SK-N-SH (cell line): ENCODE measurements at regions not wholly inside any gene's neighbourhood (a gene's known extent, or its start where the extent isn't known, plus 50 kb on each side); places are given as distances from the start of the nearest gene placed in this dataset.

ENCODE experiments used
- CTCF ChIA-PET: fragments of 300-600, 350-600 bp; formaldehyde crosslinking; extraction: SDS; loops from one replicate; lab custom pipeline; 2021; lab: Yijun Ruan, JAX
- POLR2A ChIA-PET: fragments of 350-600 bp; sonication (Branson Sonifier 250); formaldehyde crosslinking; extraction: SDS; loops from one replicate; lab custom pipeline; 2020; ENCODE audit warnings: antibody characterized with exemption, inconsistent platforms; lab: Yijun Ruan, JAX
- DNase-seq: peaks from one replicate; pipeline ENCODE4 v3.0.0; 2012
- H2AFZ ChIP-seq: fragments of 200-600 bp; sonication (generic); 2 replicates; pipeline ENCODE4 v1.8.1; 2016; ENCODE audit warnings: antibody characterized with exemption, mild to moderate bottlenecking, low read depth
- H3F3A ChIP-seq: fragments of 200-600 bp; sonication (generic); replicated peaks from 2 replicates; pipeline ENCODE3; 2016; ENCODE audit warnings: antibody characterized with exemption, mild to moderate bottlenecking; ENCODE audit not compliant: insufficient read depth
- H3K27ac ChIP-seq, 2 experiments: fragments of 200-500 bp in 1 of 2; fragments of 200-600 bp in 1 of 2; sonication (Bioruptor generic) in 1 of 2; sonication (generic), shearing (Covaris generic) in 1 of 2; 2 replicates each; pipeline versions ENCODE4 v1.5.1 to v1.6.1; 2014 to 2016; ENCODE audit warnings: low read depth in 2 of 2, inconsistent platforms in 1 of 2, low read length in 1 of 2, mild to moderate bottlenecking in 1 of 2, mixed read lengths in 1 of 2
- H3K27me3 ChIP-seq: fragments of 200-600 bp; sonication (generic), shearing (Covaris generic); 2 replicates; pipeline ENCODE4 v1.6.1; 2016; ENCODE audit warnings: mixed run types; ENCODE audit not compliant: insufficient read depth
- H3K36me3 ChIP-seq, 2 experiments: fragments of 200-500 bp in 1 of 2; fragments of 200-600 bp in 1 of 2; sonication (Bioruptor generic) in 1 of 2; sonication (generic) in 1 of 2; replicated peaks in 1 of 2; 2 replicates each; pipeline versions ENCODE3 to v1.5.1; 2014 to 2016; ENCODE audit warnings: low read length in 1 of 2, mild to moderate bottlenecking in 1 of 2; ENCODE audit not compliant: insufficient read depth in 2 of 2, control insufficient read depth in 1 of 2
- H3K4me1 ChIP-seq, 2 experiments: fragments of 200-500 bp in 1 of 2; fragments of 200-600 bp in 1 of 2; sonication (Bioruptor generic) in 1 of 2; sonication (generic), shearing (Covaris generic) in 1 of 2; 2 replicates each; pipeline versions ENCODE4 v1.5.1 to v1.6.1; 2014 to 2016; ENCODE audit warnings: low read depth in 1 of 2, low read length in 1 of 2, mixed run types in 1 of 2; ENCODE audit not compliant: insufficient read depth in 2 of 2, control insufficient read depth in 1 of 2
- H3K4me2 ChIP-seq: fragments of 200-600 bp; sonication (generic), shearing (Covaris generic); 2 replicates; pipeline ENCODE4 v1.6.1; 2017; ENCODE audit warnings: mixed run types
- H3K4me3 ChIP-seq, 2 experiments: fragments of 200-500 bp in 1 of 2; fragments of 200-600 bp in 1 of 2; sonication (Bioruptor generic) in 1 of 2; sonication (generic), shearing (Covaris generic) in 1 of 2; 2 replicates each; pipeline versions ENCODE4 v1.5.1 to v1.8.1; 2014 to 2016; ENCODE audit warnings: low read depth in 2 of 2, inconsistent platforms in 1 of 2, low read length in 1 of 2, mild to moderate bottlenecking in 1 of 2, mixed read lengths in 1 of 2, moderate library complexity in 1 of 2
- H3K79me2 ChIP-seq: fragments of 200-600 bp; sonication (generic); 2 replicates; pipeline ENCODE4 v1.8.1; 2017; ENCODE audit warnings: mild to moderate bottlenecking; ENCODE audit not compliant: insufficient read depth
- H3K9ac ChIP-seq: fragments of 200-600 bp; sonication (generic); 2 replicates; pipeline ENCODE4 v1.6.1; 2017; ENCODE audit warnings: mixed run types
- H3K9me2 ChIP-seq: fragments of 200-600 bp; sonication (generic); 2 replicates; pipeline ENCODE4 v1.6.1; 2017; ENCODE audit warnings: mixed run types
- H3K9me3 ChIP-seq: fragments of 200-600 bp; sonication (generic); 2 replicates; pipeline ENCODE4 v1.6.1; 2017; ENCODE audit warnings: mixed run types, mild to moderate bottlenecking, moderate library complexity
- H4K20me1 ChIP-seq: fragments of 200-600 bp; sonication (generic); 2 replicates; pipeline ENCODE4 v1.6.1; 2017; ENCODE audit warnings: mild to moderate bottlenecking, mixed run types; ENCODE audit not compliant: insufficient read depth
- CHD2 ChIP-seq: fragments of 150-350 bp; IDR thresholded peaks from 2 replicates; pipeline ENCODE4 v1.6.1; 2018; ENCODE audit warnings: low read length; ENCODE audit not compliant: partially characterized antibody
- MXI1 ChIP-seq: IDR thresholded peaks from 2 replicates; pipeline ENCODE4 v1.6.1; 2012; ENCODE audit warnings: mild to moderate bottlenecking, low read depth, low read length, improper control_type of control experiment
- POLR2AphosphoS5 ChIP-seq: IDR thresholded peaks from 2 replicates; pipeline ENCODE4 v1.6.1; 2012; ENCODE audit warnings: low read depth, low read length
- RCOR1 ChIP-seq: fragments of 150-350 bp; IDR thresholded peaks from 2 replicates; pipeline ENCODE4 v1.6.1; 2017; ENCODE audit warnings: antibody characterized with exemption, low read length
- RFX5 ChIP-seq: IDR thresholded peaks from 2 replicates; pipeline ENCODE4 v1.6.1; 2012; ENCODE audit warnings: mild to moderate bottlenecking, improper control_type of control experiment, low read length
- TCF12 ChIP-seq: IDR thresholded peaks from 2 replicates; pipeline ENCODE4 v1.4.0; 2012
- TEAD4 ChIP-seq: IDR thresholded peaks from 2 replicates; pipeline ENCODE4 v1.4.0; 2012; ENCODE audit warnings: mild to moderate bottlenecking, borderline replicate concordance; ENCODE audit not compliant: insufficient read depth
- YY1 ChIP-seq: IDR thresholded peaks from 2 replicates; pipeline ENCODE4 v1.4.0; 2012; ENCODE audit warnings: low read depth, mild to moderate bottlenecking
- WGBS: methylation state at CpG from one replicate; pipeline ENCODE4 v1.1.6; 2017; ENCODE audit warnings: low lambda C conversion rate; 5-methylcytosine and 5-hydroxymethylcytosine counted together
- TF ChIP-seq, protein P1 (sequence below): fragments of 150-350 bp; IDR thresholded peaks from 2 replicates; pipeline ENCODE4 v1.6.1; 2016; ENCODE audit warnings: mild to moderate bottlenecking, low read depth, low read length
- TF ChIP-seq, protein P2 (sequence below): IDR thresholded peaks from 2 replicates; pipeline ENCODE4; 2012
- TF ChIP-seq, protein P3 (sequence below): fragments of 200-600 bp; sonication (generic); IDR thresholded peaks from 2 replicates; pipeline ENCODE4 v1.6.1; 2017; ENCODE audit warnings: antibody characterized with exemption, mild to moderate bottlenecking, moderate library complexity
- TF ChIP-seq, protein P4 (sequence below): IDR thresholded peaks from 2 replicates; pipeline ENCODE4 v1.4.0; 2012; ENCODE audit warnings: low read depth, borderline replicate concordance

GRCh38 chr4:187491959-187492358, 503.6 kb upstream of the ZFP42 start:
- Histone ChIP-seq H2AFZ (no peak overlapping the region), H3K9me2 (no peaks in the 10 kb centered on the region), H3K79me2 (no peaks in the 10 kb centered on the region), H3K9ac (no peak overlapping the region), H3K27ac (no peak overlapping the region), H3F3A (no peaks in the 10 kb centered on the region), H3K4me2 (no peak overlapping the region), H3K36me3 (no peaks in the 10 kb centered on the region), H3K4me1 (no peaks in the 10 kb centered on the region), H3K4me3 (no peak overlapping the region), H4K20me1 (no peaks in the 10 kb centered on the region), H3K27me3 (no peaks in the 10 kb centered on the region), H3K9me3 (no peaks in the 10 kb centered on the region; the same call in 1 of the 2 replicates)
- TF ChIP-seq TEAD4 (no peak), RCOR1 (no peak), TCF12 (peak; percentile 51; the same call in 1 of the 2 replicates)
- TF ChIP-seq, protein P1, sequence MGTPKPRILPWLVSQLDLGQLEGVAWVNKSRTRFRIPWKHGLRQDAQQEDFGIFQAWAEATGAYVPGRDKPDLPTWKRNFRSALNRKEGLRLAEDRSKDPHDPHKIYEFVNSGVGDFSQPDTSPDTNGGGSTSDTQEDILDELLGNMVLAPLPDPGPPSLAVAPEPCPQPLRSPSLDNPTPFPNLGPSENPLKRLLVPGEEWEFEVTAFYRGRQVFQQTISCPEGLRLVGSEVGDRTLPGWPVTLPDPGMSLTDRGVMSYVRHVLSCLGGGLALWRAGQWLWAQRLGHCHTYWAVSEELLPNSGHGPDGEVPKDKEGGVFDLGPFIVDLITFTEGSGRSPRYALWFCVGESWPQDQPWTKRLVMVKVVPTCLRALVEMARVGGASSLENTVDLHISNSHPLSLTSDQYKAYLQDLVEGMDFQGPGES = no peak
- TF ChIP-seq, protein P2, sequence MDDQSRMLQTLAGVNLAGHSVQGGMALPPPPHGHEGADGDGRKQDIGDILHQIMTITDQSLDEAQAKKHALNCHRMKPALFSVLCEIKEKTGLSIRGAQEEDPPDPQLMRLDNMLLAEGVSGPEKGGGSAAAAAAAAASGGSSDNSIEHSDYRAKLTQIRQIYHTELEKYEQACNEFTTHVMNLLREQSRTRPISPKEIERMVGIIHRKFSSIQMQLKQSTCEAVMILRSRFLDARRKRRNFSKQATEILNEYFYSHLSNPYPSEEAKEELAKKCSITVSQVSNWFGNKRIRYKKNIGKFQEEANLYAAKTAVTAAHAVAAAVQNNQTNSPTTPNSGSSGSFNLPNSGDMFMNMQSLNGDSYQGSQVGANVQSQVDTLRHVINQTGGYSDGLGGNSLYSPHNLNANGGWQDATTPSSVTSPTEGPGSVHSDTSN = peak; percentile 23; the same call in 1 of the 2 replicates
- TF ChIP-seq, protein P3, sequence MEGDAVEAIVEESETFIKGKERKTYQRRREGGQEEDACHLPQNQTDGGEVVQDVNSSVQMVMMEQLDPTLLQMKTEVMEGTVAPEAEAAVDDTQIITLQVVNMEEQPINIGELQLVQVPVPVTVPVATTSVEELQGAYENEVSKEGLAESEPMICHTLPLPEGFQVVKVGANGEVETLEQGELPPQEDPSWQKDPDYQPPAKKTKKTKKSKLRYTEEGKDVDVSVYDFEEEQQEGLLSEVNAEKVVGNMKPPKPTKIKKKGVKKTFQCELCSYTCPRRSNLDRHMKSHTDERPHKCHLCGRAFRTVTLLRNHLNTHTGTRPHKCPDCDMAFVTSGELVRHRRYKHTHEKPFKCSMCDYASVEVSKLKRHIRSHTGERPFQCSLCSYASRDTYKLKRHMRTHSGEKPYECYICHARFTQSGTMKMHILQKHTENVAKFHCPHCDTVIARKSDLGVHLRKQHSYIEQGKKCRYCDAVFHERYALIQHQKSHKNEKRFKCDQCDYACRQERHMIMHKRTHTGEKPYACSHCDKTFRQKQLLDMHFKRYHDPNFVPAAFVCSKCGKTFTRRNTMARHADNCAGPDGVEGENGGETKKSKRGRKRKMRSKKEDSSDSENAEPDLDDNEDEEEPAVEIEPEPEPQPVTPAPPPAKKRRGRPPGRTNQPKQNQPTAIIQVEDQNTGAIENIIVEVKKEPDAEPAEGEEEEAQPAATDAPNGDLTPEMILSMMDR = no peak
- TF ChIP-seq, protein P4, sequence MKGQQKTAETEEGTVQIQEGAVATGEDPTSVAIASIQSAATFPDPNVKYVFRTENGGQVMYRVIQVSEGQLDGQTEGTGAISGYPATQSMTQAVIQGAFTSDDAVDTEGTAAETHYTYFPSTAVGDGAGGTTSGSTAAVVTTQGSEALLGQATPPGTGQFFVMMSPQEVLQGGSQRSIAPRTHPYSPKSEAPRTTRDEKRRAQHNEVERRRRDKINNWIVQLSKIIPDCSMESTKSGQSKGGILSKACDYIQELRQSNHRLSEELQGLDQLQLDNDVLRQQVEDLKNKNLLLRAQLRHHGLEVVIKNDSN = no peak
- CTCF ChIA-PET = no interaction called here
- WGBS = 21% methylated on average over 2 of the region's 2 CpGs
- DNase-seq = no peak
- POLR2A ChIA-PET = no interaction called here

GRCh38 chr4:187493661-187494060, 501.9 kb upstream of the ZFP42 start:
- no peaks in the 10 kb centered on the region; the same call in 1 of the 2 replicates for H3K9me3 ChIP-seq
- TF ChIP-seq RFX5 (no peak), MXI1 (no peak), CHD2 (no peak), YY1 (no peak), POLR2AphosphoS5 (no peak)
- TF ChIP-seq, protein P1 = no peak
- no peaks in the 10 kb centered on the region for H3F3A ChIP-seq
- no peaks in the 10 kb centered on the region for H3K27me3 ChIP-seq
- no peak overlapping the region for H2AFZ ChIP-seq
- H3K79me2 ChIP-seq = no peaks in the 10 kb centered on the region
- H3K4me3 ChIP-seq = no peak overlapping the region
- no peak overlapping the region for H3K9ac ChIP-seq
- CTCF ChIA-PET = no interaction called here
- no peaks in the 10 kb centered on the region for H4K20me1 ChIP-seq
- no peaks in the 10 kb centered on the region for H3K9me2 ChIP-seq
- H3K4me1 ChIP-seq = no peaks in the 10 kb centered on the region
- no peak overlapping the region for H3K27ac ChIP-seq
- no peak overlapping the region for H3K4me2 ChIP-seq
- H3K36me3 ChIP-seq = no peaks in the 10 kb centered on the region
- DNase-seq = peak; percentile 13
- POLR2A ChIA-PET = no interaction called here
